ENCODE measurements at regions not wholly inside any gene's neighbourhood (a gene's known extent, or its start where the extent isn't known, plus 50 kb on each side); places are given as distances from the start of the nearest gene placed in this dataset.

DNA sequence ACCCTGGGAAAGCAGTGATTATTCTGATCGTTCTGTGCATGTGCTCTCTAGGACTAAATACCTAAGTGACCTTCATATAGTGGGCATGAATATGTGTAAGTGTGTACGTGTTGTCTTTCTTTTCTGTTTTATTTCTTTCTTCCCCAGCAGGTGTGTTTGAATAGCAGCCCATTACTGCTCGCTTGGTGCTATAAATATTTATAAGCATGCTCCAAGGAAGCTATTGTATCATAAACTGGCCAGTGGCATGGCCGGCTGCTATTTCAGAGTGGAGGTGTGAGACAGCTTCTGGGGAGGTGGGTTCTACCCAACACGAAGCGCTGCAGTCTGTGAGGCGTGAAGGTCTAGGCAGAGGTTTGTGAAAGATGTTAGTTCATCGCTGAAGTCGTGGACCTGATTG is 641.8 kb downstream of the NTRK3 start:
- TF ChIP-seq, protein P1, sequence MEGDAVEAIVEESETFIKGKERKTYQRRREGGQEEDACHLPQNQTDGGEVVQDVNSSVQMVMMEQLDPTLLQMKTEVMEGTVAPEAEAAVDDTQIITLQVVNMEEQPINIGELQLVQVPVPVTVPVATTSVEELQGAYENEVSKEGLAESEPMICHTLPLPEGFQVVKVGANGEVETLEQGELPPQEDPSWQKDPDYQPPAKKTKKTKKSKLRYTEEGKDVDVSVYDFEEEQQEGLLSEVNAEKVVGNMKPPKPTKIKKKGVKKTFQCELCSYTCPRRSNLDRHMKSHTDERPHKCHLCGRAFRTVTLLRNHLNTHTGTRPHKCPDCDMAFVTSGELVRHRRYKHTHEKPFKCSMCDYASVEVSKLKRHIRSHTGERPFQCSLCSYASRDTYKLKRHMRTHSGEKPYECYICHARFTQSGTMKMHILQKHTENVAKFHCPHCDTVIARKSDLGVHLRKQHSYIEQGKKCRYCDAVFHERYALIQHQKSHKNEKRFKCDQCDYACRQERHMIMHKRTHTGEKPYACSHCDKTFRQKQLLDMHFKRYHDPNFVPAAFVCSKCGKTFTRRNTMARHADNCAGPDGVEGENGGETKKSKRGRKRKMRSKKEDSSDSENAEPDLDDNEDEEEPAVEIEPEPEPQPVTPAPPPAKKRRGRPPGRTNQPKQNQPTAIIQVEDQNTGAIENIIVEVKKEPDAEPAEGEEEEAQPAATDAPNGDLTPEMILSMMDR (IDR thresholded peaks at IDR 0.05): no peak
- TF ChIP-seq POLR2A (IDR thresholded peaks at IDR 0.05) (no peak), POLR2AphosphoS5 (IDR thresholded peaks at IDR 0.05) (no peak)

All from prostate gland (tissue), 2 donors.